Right renal cortex interstitium (tissue), 3 donors: ENCODE measurements at regions not wholly inside any gene's neighbourhood (a gene's known extent, or its start where the extent isn't known, plus 50 kb on each side); places are given as distances from the start of the nearest gene placed in this dataset.
"Not testable (repeated sequence)": the region's sequence is repeated elsewhere in the genome, so short reads cannot be mapped to it uniquely, and the experiment has no call there.

Experiments
- DNase-seq, 3 donors: peaks; one replicate each; pipeline ENCODE4 v3.0.0-alpha.2; 2013; ENCODE audit warnings: low read depth in 3 of 3, low spot score in 2 of 3

GRCh38 chr12:123063535-123063934 lies 83.1 kb downstream of the ARL6IP4 start:
- DNase-seq: no peak

- DNase-seq: no peak
Measured at GRCh38 chr12:123062681-123063486, 82.4 kb downstream of the ARL6IP4 start.

GRCh38 chr12:123061441-123062205 lies 81.1 kb downstream of the ARL6IP4 start:
- no peak for DNase-seq

GRCh38 chr12:123059500-123059899 lies 79.0 kb downstream of the ARL6IP4 start:
- no peak for DNase-seq

GRCh38 chr12:123058980-123059379 lies 78.5 kb downstream of the ARL6IP4 start:
- DNase-seq: no peak

GRCh38 chr12:123058481-123058880 lies 78.0 kb downstream of the ARL6IP4 start:
- no peak for DNase-seq

- DNase-seq: no peak
Measured at GRCh38 chr12:123057513-123058265, 77.2 kb downstream of the ARL6IP4 start.

- no peak for DNase-seq
Measured at GRCh38 chr12:123056709-123057108, 76.2 kb downstream of the ARL6IP4 start.

GRCh38 chr12:123056053-123056452 lies 75.6 kb downstream of the ARL6IP4 start:
- no peak for DNase-seq

- no peak for DNase-seq
Measured at GRCh38 chr12:123055281-123055766, 74.8 kb downstream of the ARL6IP4 start.

GRCh38 chr12:123054371-123054770 lies 73.9 kb downstream of the ARL6IP4 start:
- DNase-seq: no peak

GRCh38 chr12:123051556-123051955 lies 71.1 kb downstream of the ARL6IP4 start:
- DNase-seq: no peak

- no peak for DNase-seq
Measured at GRCh38 chr12:123050913-123051312, 70.4 kb downstream of the ARL6IP4 start.

- DNase-seq: no peak
Measured at GRCh38 chr12:123050331-123050831, 69.9 kb downstream of the ARL6IP4 start.

GRCh38 chr12:123049398-123050240 lies 69.1 kb downstream of the ARL6IP4 start:
- DNase-seq: no peak

- DNase-seq: not testable (repeated sequence)
Measured at GRCh38 chr12:123047892-123048291, 67.4 kb downstream of the ARL6IP4 start.

GRCh38 chr12:123047289-123047688 lies 66.8 kb downstream of the ARL6IP4 start:
- DNase-seq: no peak

- DNase-seq: no peak
Measured at GRCh38 chr12:123046431-123046830, 66.0 kb downstream of the ARL6IP4 start.

GRCh38 chr12:123045678-123046077 lies 65.2 kb downstream of the ARL6IP4 start:
- DNase-seq: no peak

- no peak for DNase-seq
Measured at GRCh38 chr12:123044351-123044750, 63.9 kb downstream of the ARL6IP4 start.
